GM21528 (cell line): ENCODE measurements at regions not wholly inside any gene's neighbourhood (a gene's known extent, or its start where the extent isn't known, plus 50 kb on each side); places are given as distances from the start of the nearest gene placed in this dataset.
"Not testable (repeated sequence)": the region's sequence is repeated elsewhere in the genome, so short reads cannot be mapped to it uniquely, and the experiment has no call there.

Experiments used
- ATAC-seq: cut with Tn5 transposase; IDR thresholded peaks from one replicate; pipeline ENCODE4 v1.9.1; 2021; ENCODE audit warnings: mild to moderate bottlenecking, moderate library complexity; ENCODE audit not compliant: unreplicated experiment, low FRiP score

GRCh38 chr14:88981948-88982347 lies 157.5 kb downstream of the TTC8 start:
- no peak for ATAC-seq

GRCh38 chr14:88983755-88984154 lies 159.3 kb downstream of the TTC8 start:
- ATAC-seq, result no peak

- ATAC-seq, result no peak
Measured at GRCh38 chr14:88985654-88986053, 161.2 kb downstream of the TTC8 start.

GRCh38 chr14:88986146-88986841 lies 161.8 kb downstream of the TTC8 start:
- ATAC-seq, result no peak

- ATAC-seq, result not testable (repeated sequence)
Measured at GRCh38 chr14:88986908-88987307, 162.5 kb downstream of the TTC8 start.

GRCh38 chr14:88987516-88987915 lies 163.1 kb downstream of the TTC8 start:
- no peak for ATAC-seq

GRCh38 chr14:88989911-88990310 lies 165.5 kb downstream of the TTC8 start:
- ATAC-seq, result no peak

GRCh38 chr14:88990856-88991255 lies 166.4 kb downstream of the TTC8 start:
- ATAC-seq, result no peak

- no peak for ATAC-seq
Measured at GRCh38 chr14:88992011-88992410, 167.6 kb downstream of the TTC8 start.

- ATAC-seq, result no peak
Measured at GRCh38 chr14:88993946-88994345, 169.5 kb downstream of the TTC8 start.

GRCh38 chr14:88995437-88996198 lies 171.2 kb downstream of the TTC8 start:
- ATAC-seq, result no peak

- ATAC-seq, result no peak
Measured at GRCh38 chr14:88998027-88998426, 173.6 kb downstream of the TTC8 start.

GRCh38 chr14:88999137-88999536 lies 174.7 kb downstream of the TTC8 start:
- no peak for ATAC-seq

GRCh38 chr14:89000007-89000942 lies 175.8 kb downstream of the TTC8 start:
- ATAC-seq, result no peak

- no peak for ATAC-seq
Measured at GRCh38 chr14:89004166-89004565, 179.7 kb downstream of the TTC8 start.

- no peak for ATAC-seq
Measured at GRCh38 chr14:89007906-89008305, 183.5 kb downstream of the TTC8 start.

GRCh38 chr14:89011355-89012281 lies 187.2 kb downstream of the TTC8 start:
- no peak for ATAC-seq

- ATAC-seq, result no peak
Measured at GRCh38 chr14:89012282-89013097, 188.0 kb downstream of the TTC8 start.

- ATAC-seq, result no peak
Measured at GRCh38 chr14:89013098-89013504, 188.7 kb downstream of the TTC8 start.
